IMR-90 (cell line): ENCODE measurements at regions not wholly inside any gene's neighbourhood (a gene's known extent, or its start where the extent isn't known, plus 50 kb on each side); places are given as distances from the start of the nearest gene placed in this dataset.
A peak's percentile ranks its signal among the peaks of the same experiment; 100 is the strongest.

Source experiments
- ATAC-seq: fragments of 200-7000 bp; cut with Tn5 transposase; 2 replicates; pipeline ENCODE4 v1.9.1; 2020; ENCODE audit warnings: low read depth, mild to moderate bottlenecking, moderate library complexity
- BruUV-seq: library from RNA; stranded (reverse); fragments of 400-500 nt; replicated peaks from 2 replicates; lab custom pipeline; 2021; lab: Mats Ljungman, UMichigan
- CTCF ChIA-PET: fragments of 300-600 bp; formaldehyde crosslinking; extraction: SDS; loops from one replicate; lab custom pipeline; 2021; ENCODE audit warnings: antibody characterized with exemption; lab: Yijun Ruan, JAX
- POLR2A ChIA-PET: fragments of 300-600 bp; sonication (Branson Sonifier 250); formaldehyde crosslinking; loops from one replicate; lab custom pipeline; 2022; ENCODE audit warnings: antibody characterized with exemption; ENCODE audit not compliant: unreplicated experiment; lab: Charles Lee
- DNase-seq: peaks from one replicate; pipeline ENCODE4 v3.0.0; 2013
- H2AFZ ChIP-seq: replicated peaks from 2 replicates; pipeline ENCODE3; 2013; ENCODE audit warnings: low read length, mild to moderate bottlenecking; ENCODE audit not compliant: poor library complexity
- H2AK5ac ChIP-seq: 2 replicates; pipeline ENCODE4 v1.6.1; 2013; ENCODE audit warnings: low read depth, low read length, inconsistent platforms
- H2AK9ac ChIP-seq: replicated peaks from 2 replicates; pipeline ENCODE3; 2013; ENCODE audit warnings: mild to moderate bottlenecking, low read depth, low read length, moderate library complexity; ENCODE audit not compliant: poor library complexity
- H2BK120ac ChIP-seq: 2 replicates; pipeline ENCODE4 v1.6.1; 2013; ENCODE audit warnings: low read depth, low read length, inconsistent platforms
- H2BK15ac ChIP-seq: 3 replicates; pipeline ENCODE4 v1.6.1; 2013; ENCODE audit warnings: low read depth, low read length, inconsistent platforms
- H2BK20ac ChIP-seq: 2 replicates; pipeline ENCODE4 v1.6.1; 2013; ENCODE audit warnings: low read depth, mild to moderate bottlenecking, inconsistent platforms, low read length, moderate library complexity
- H2BK5ac ChIP-seq: 2 replicates; pipeline ENCODE4 v1.6.1; 2013; ENCODE audit warnings: mild to moderate bottlenecking, low read depth, low read length, inconsistent platforms; ENCODE audit not compliant: poor library complexity, severe bottlenecking
- H3K14ac ChIP-seq: replicated peaks from 2 replicates; pipeline ENCODE4 v1.6.1; 2013; ENCODE audit warnings: low read depth, low read length, inconsistent platforms
- H3K18ac ChIP-seq: 2 replicates; pipeline ENCODE4 v1.6.1; 2013; ENCODE audit warnings: low read depth, low read length, control low read depth
- H3K23ac ChIP-seq: 2 replicates; pipeline ENCODE4 v1.6.1; 2013; ENCODE audit warnings: low read depth, low read length, inconsistent platforms
- H3K27ac ChIP-seq: 2 replicates; pipeline ENCODE4 v1.5.1; 2013; ENCODE audit warnings: mild to moderate bottlenecking, control low read depth, low read length; ENCODE audit not compliant: insufficient read depth
- H3K27me3 ChIP-seq: 2 replicates; pipeline ENCODE4 v1.6.1; 2013; ENCODE audit warnings: low read length; ENCODE audit not compliant: control insufficient read depth, insufficient read depth
- H3K36me3 ChIP-seq: 2 replicates; pipeline ENCODE4 v1.6.1; 2013; ENCODE audit warnings: low read length, mixed read lengths; ENCODE audit not compliant: control insufficient read depth, insufficient read depth
- H3K4ac ChIP-seq: 2 replicates; pipeline ENCODE4 v1.6.1; 2013; ENCODE audit warnings: low read depth, low read length, inconsistent platforms
- H3K4me1 ChIP-seq: 2 replicates; pipeline ENCODE4 v1.6.1; 2013; ENCODE audit warnings: low read length, mixed read lengths; ENCODE audit not compliant: control insufficient read depth, insufficient read depth
- H3K4me2 ChIP-seq: 2 replicates; pipeline ENCODE4 v1.6.1; 2013; ENCODE audit warnings: low read depth, mild to moderate bottlenecking, control low read depth, low read length, moderate library complexity
- H3K4me3 ChIP-seq: 2 replicates; pipeline ENCODE4 v1.5.1; 2013; ENCODE audit warnings: low read depth, mild to moderate bottlenecking, control low read depth, low read length, moderate library complexity; ENCODE audit not compliant: insufficient read depth
- H3K56ac ChIP-seq: 2 replicates; pipeline ENCODE4 v1.6.1; 2013; ENCODE audit warnings: low read length, inconsistent platforms; ENCODE audit not compliant: insufficient read depth; ENCODE audit errors: extremely low read depth
- H3K79me1 ChIP-seq, 2 experiments: 2 replicates each; pipeline ENCODE4 v1.6.1; 2013; ENCODE audit warnings: low read length in 2 of 2, inconsistent platforms in 1 of 2, low read depth in 1 of 2
- H3K9ac ChIP-seq: 2 replicates; pipeline ENCODE4 v1.6.1; 2013; ENCODE audit warnings: low read depth, low read length, control low read depth
- H3K9me1 ChIP-seq: 2 replicates; pipeline ENCODE4 v1.6.1; 2013; ENCODE audit warnings: low read length, inconsistent platforms; ENCODE audit not compliant: insufficient read depth
- H3K9me3 ChIP-seq: 2 replicates; pipeline ENCODE4 v1.6.1; 2013; ENCODE audit warnings: low read length; ENCODE audit not compliant: control insufficient read depth, insufficient read depth
- H4K20me1 ChIP-seq: 2 replicates; pipeline ENCODE4 v1.6.1; 2013; ENCODE audit warnings: low read length, inconsistent platforms; ENCODE audit not compliant: insufficient read depth
- H4K5ac ChIP-seq: 2 replicates; pipeline ENCODE4 v1.6.1; 2013; ENCODE audit warnings: mild to moderate bottlenecking, low read depth, low read length, control low read depth
- H4K8ac ChIP-seq, 2 experiments: 2 replicates each; pipeline ENCODE4 v1.6.1; 2013; ENCODE audit warnings: low read depth in 2 of 2, low read length in 2 of 2, control low read depth in 1 of 2, inconsistent platforms in 1 of 2
- H4K91ac ChIP-seq: 2 replicates; pipeline ENCODE4 v1.6.1; 2013; ENCODE audit warnings: low read depth, low read length, inconsistent platforms; ENCODE audit not compliant: insufficient read depth
- BHLHE40 ChIP-seq: fragments of 150-350 bp; IDR thresholded peaks from 2 replicates; pipeline ENCODE4 v1.6.1; 2016; ENCODE audit warnings: mild to moderate bottlenecking, low read depth, low read length
- MAFK ChIP-seq: IDR thresholded peaks from 2 replicates; pipeline ENCODE4 v1.6.1; 2012; ENCODE audit warnings: low read depth, low read length, improper control_type of control experiment
- NFE2L2 ChIP-seq: fragments of 150-350 bp; IDR thresholded peaks from 2 replicates; pipeline ENCODE4 v1.6.1; 2016; ENCODE audit warnings: low read depth, mild to moderate bottlenecking, low read length
- RCOR1 ChIP-seq: IDR thresholded peaks from 2 replicates; pipeline ENCODE4 v1.6.1; 2012; ENCODE audit warnings: mild to moderate bottlenecking, low read length, improper control_type of control experiment; ENCODE audit not compliant: insufficient replicate concordance
- RFX5 ChIP-seq: IDR thresholded peaks from 2 replicates; pipeline ENCODE4 v1.8.0; 2012; ENCODE audit warnings: low read depth, mild to moderate bottlenecking, low read length, moderate library complexity
- SMC3 ChIP-seq: fragments of 150-350 bp; IDR thresholded peaks from 2 replicates; pipeline ENCODE4 v1.6.1; 2016; ENCODE audit warnings: low read depth, mild to moderate bottlenecking, antibody characterized with exemption, low read length, moderate library complexity
- WGBS, 2 experiments: methylation state at CpG; one replicate each; pipeline versions ENCODE4 v1.1.5 to v1.1.7; 2013; ENCODE audit warnings: missing lambda C conversion rate in 2 of 2; ENCODE audit not compliant: insufficient read length in 1 of 2; ENCODE audit errors: extremely low coverage in 2 of 2; 5-methylcytosine and 5-hydroxymethylcytosine counted together
- dilution Hi-C: fragments of 300-500 bp; cut with HindIII; formaldehyde crosslinking; loops from one replicate; pipeline ENCODE4 v1.14.3; 2018; ENCODE audit warnings: low sequenced_read_pairs; ENCODE audit not compliant: unreplicated experiment
- in situ Hi-C: fragments of 300-500 bp; cut with MboI; formaldehyde crosslinking; loops from 3 replicates; pipeline ENCODE4 v1.14.3; 2019; ENCODE audit warnings: low sequenced_read_pairs, inconsistent platforms, mixed read lengths
- intact Hi-C: fragments of 100-400 bp; cut with micrococcal nuclease; formaldehyde crosslinking; loops from 2 replicates; pipeline ENCODE4 v1.10.0; 2022

DNA sequence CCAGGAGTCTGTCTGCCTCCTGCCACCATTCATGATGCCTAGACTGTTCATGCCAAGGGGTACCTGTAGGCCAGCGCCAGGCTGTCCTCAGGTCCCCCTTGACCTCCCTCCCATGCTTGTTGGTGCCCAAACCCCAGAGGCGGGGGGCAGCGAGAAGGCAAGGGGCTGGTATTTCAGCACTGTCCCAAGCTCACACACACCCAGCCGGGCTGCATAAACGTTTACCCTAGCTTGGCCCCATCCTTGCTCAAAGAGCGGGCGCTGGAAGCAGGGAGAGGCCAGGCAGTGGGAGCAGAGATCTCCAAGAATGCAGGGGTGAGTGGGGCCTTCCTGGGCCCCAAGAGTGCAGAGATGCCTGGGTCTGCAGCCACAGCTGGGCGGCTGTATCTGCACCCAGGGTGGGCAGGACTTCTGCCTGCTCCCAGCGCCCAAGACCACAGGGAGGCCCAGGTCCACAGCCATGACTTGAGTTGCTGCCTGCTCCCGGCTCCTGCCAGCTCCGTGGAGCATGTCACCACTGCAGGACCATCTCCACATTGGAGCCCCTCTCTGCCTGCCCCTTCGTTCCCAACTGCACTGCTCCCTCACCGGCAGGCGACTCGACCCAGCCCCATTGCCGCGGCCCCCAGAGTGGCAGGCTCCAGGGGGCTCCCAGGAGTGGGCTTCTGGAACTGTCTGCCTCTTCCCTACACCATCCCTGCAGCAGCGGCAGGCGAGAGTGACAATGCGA is 616.6 kb downstream of the METTL4 start:
- H2AK9ac ChIP-seq, result no peak overlapping the region
- H3K14ac ChIP-seq, result no peak overlapping the region
- H3K18ac ChIP-seq, result no peak overlapping the region
- H3K56ac ChIP-seq, result no peak overlapping the region
- H3K4me1 ChIP-seq, result no peaks in the 10 kb centered on the region
- H3K9me3 ChIP-seq, result peaks cover 14% of the 10 kb centered on the region
- dilution Hi-C loops (no loop called here), intact Hi-C loops (no loop called here), in situ Hi-C loops (no loop called here)
- no peaks in the 10 kb centered on the region for H3K27me3 ChIP-seq
- DNase-seq, result no peak
- H2BK20ac ChIP-seq, result no peak overlapping the region
- no peak overlapping the region for H3K27ac ChIP-seq
- 50% methylated on average over 2 of the region's 20 CpGs; no CpG with 5 or more reads in 1 of the 2 experiments for WGBS, 2 experiments
- peak overlapping the region; percentile 51 for H2AFZ ChIP-seq
- H3K4me3 ChIP-seq, result no peak overlapping the region
- H3K9me1 ChIP-seq, result no peaks in the 10 kb centered on the region
- H3K23ac ChIP-seq, result no peak overlapping the region
- H4K5ac ChIP-seq, result no peak overlapping the region
- TF ChIP-seq RCOR1 (no peak), MAFK (no peak), SMC3 (no peak), BHLHE40 (no peak), NFE2L2 (no peak), RFX5 (no peak)
- H2BK15ac ChIP-seq, result no peak overlapping the region
- no peak overlapping the region for H2AK5ac ChIP-seq
- ChIA-PET POLR2A (no interaction called here), CTCF (no interaction called here)
- H4K91ac ChIP-seq, result no peak overlapping the region
- no TSS peak for BruUV-seq
- H3K4me2 ChIP-seq, result no peak overlapping the region
- no peaks in the 10 kb centered on the region for H3K36me3 ChIP-seq
- H3K9ac ChIP-seq, result no peak overlapping the region
- no peak overlapping the region for H3K4ac ChIP-seq
- no peaks in the 10 kb centered on the region for H4K20me1 ChIP-seq
- no peaks in the 10 kb centered on the region for H3K79me1 ChIP-seq
- no peak overlapping the region for H4K8ac ChIP-seq
- H2BK120ac ChIP-seq, result no peak overlapping the region
- no peak for ATAC-seq
- no peak overlapping the region for H2BK5ac ChIP-seq
